Gastroesophageal sphincter (tissue), 3 donors: ENCODE measurements at regions not wholly inside any gene's neighbourhood (a gene's known extent, or its start where the extent isn't known, plus 50 kb on each side); places are given as distances from the start of the nearest gene placed in this dataset.

Experiments used
- EP300 ChIP-seq: sonication (generic); formaldehyde crosslinking; IDR thresholded peaks from one replicate; pipeline ENCODE4 v1.6.1; 2017; ENCODE audit warnings: antibody characterized with exemption, mild to moderate bottlenecking
- POLR2AphosphoS5 ChIP-seq: sonication (generic); formaldehyde crosslinking; IDR thresholded peaks from one replicate; pipeline ENCODE4 v1.6.1; 2017; ENCODE audit warnings: antibody characterized with exemption
- TF ChIP-seq, protein P1 (sequence below), 4 experiments: fragments of 200-600 bp in 2 of 4; fragments of 450-650 bp in 2 of 4; sonication (generic) in 1 of 4; IDR thresholded peaks; one replicate each; pipeline ENCODE4 v1.5.1; 2017 to 2019; ENCODE audit warnings: antibody characterized with exemption in 4 of 4, mild to moderate bottlenecking in 2 of 4, moderate library complexity in 2 of 4

DNA sequence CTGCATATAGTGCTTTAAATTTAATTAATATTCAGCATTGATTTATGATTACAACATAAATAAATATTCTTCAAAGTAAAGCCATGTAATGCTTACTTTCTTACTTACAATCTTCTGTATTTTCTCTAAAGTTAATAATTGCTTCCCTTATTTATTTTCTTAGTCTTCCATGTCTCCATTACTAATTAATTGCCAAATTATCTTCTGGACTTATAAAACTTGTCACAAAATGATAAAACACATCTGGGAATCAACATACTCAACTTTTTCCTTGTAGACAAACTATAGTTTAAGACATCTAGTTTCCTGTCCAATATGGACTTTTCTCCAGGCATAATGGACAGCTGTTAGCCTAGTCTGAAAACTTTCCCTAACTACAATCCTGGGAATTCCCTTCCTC lies 466.6 kb downstream of the FLRT2 start:
- TF ChIP-seq EP300: no peak
- TF ChIP-seq, protein P1, sequence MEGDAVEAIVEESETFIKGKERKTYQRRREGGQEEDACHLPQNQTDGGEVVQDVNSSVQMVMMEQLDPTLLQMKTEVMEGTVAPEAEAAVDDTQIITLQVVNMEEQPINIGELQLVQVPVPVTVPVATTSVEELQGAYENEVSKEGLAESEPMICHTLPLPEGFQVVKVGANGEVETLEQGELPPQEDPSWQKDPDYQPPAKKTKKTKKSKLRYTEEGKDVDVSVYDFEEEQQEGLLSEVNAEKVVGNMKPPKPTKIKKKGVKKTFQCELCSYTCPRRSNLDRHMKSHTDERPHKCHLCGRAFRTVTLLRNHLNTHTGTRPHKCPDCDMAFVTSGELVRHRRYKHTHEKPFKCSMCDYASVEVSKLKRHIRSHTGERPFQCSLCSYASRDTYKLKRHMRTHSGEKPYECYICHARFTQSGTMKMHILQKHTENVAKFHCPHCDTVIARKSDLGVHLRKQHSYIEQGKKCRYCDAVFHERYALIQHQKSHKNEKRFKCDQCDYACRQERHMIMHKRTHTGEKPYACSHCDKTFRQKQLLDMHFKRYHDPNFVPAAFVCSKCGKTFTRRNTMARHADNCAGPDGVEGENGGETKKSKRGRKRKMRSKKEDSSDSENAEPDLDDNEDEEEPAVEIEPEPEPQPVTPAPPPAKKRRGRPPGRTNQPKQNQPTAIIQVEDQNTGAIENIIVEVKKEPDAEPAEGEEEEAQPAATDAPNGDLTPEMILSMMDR (IDR thresholded peaks at IDR 0.05): no peak
- TF ChIP-seq POLR2AphosphoS5: no peak
